ENCODE measurements at regions not wholly inside any gene's neighbourhood (a gene's known extent, or its start where the extent isn't known, plus 50 kb on each side); places are given as distances from the start of the nearest gene placed in this dataset.

DNA sequence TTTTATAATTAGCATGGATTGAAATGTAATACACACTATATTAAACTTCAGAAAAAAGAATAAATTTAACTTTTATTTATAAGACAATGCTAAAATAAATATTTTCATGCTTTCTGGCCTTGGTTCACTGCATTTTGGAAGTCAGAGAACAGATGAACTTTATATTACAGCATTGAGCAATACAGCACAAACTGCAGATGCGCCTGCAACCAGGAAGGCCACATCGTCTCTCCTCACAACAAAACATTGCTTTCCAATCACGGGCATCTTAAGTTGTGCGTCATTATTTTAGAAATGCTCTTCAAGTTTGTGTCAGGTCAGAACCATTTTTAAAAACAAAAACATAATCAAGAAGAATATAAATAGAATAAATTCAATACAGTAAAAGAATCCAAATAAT, 89.3 kb upstream of the CEP126 start:
- FAIRE-seq (no peak), DNase-seq (ENCODE audit: extremely low read depth in 1 of 4, low spot score in 3 of 4) (no peak), ATAC-seq (no peak)
- Histone ChIP-seq H3K4me1 (replicated peaks in 1 of 2; ENCODE audit: control insufficient read depth in 2 of 2, insufficient read depth in 2 of 2, low read length in 2 of 2) (no peaks in the 10 kb centered on the region), H3K79me2 (ENCODE audit: control insufficient read depth, insufficient read depth, low read length) (no peaks in the 10 kb centered on the region), H3K4me3 (no peak overlapping the region), H3K9me1 (ENCODE audit: control insufficient read depth, insufficient read depth, low read length) (no peaks in the 10 kb centered on the region), H4K20me1 (replicated peaks; ENCODE audit: control insufficient read depth, insufficient read depth, low read length) (no peaks in the 10 kb centered on the region), H3K27me3 (ENCODE audit: control insufficient read depth in 2 of 2, insufficient read depth in 2 of 2, low read length in 2 of 2) (no peaks in the 10 kb centered on the region), H3K9me3 (replicated peaks; ENCODE audit: control insufficient read depth, insufficient read depth, low read depth, low read length) (no peaks in the 10 kb centered on the region), H3K27ac (ENCODE audit: extremely low read depth, low read depth, low read length) (no peak overlapping the region), H3K9ac (ENCODE audit: insufficient read depth in 1 of 2, low read depth in 2 of 2, low read length in 2 of 2) (no peak overlapping the region), H3K4me2 (ENCODE audit: insufficient read depth, low read length) (no peak overlapping the region), H2AFZ (ENCODE audit: low read depth, low read length) (no peak overlapping the region), H3K36me3 (ENCODE audit: control insufficient read depth, insufficient read depth, low read length) (no peaks in the 10 kb centered on the region)
- no TSS peak for BruUV-seq (replicated peaks)
- WGBS (ENCODE audit: insufficient coverage, low coverage, missing lambda C conversion rate) = 0% methylated on average over 4 of the region's 4 CpGs
- POLR2A ChIA-PET = no interaction called here
- CTCF ChIA-PET (ENCODE audit: low intra/inter-chr PET ratio) = interaction anchor here (0.6 kb wide), 1 partner anchor 160 kb away, joined by 4 read pairs; no protein-coding TSS in a partner anchor
- in situ Hi-C loops (cut with MboI) (no loop called here), intact Hi-C loops (cut with micrococcal nuclease) (no loop called here)
- TF ChIP-seq FOSL1 (tag; conservative IDR thresholded peaks at IDR 0.05) (no peak), ARID1B (IDR thresholded peaks at IDR 0.05) (no peak), ETV1 (tag; conservative IDR thresholded peaks at IDR 0.05; ENCODE audit: low read depth) (no peak), ZNF174 (CRISPR knock-in tag; IDR thresholded peaks at IDR 0.05) (no peak), KLF13 (tag; IDR thresholded peaks at IDR 0.05; ENCODE audit: borderline replicate concordance, low read depth) (no peak), CBX5 (IDR thresholded peaks at IDR 0.05; ENCODE audit: borderline replicate concordance, low read depth) (no peak), NFATC3 (IDR thresholded peaks at IDR 0.05) (no peak), FOXA3 (CRISPR knock-in tag; conservative IDR thresholded peaks at IDR 0.05 in 1 of 2, IDR thresholded peaks at IDR 0.05 in 1 of 2) (no peak), NR1H2 (CRISPR knock-in tag; IDR thresholded peaks at IDR 0.05) (no peak), ZSCAN29 (IDR thresholded peaks at IDR 0.05) (no peak), RBFOX2 (IDR thresholded peaks at IDR 0.05; ENCODE audit: low read depth, low read length) (no peak), ZNF764 (CRISPR knock-in tag; IDR thresholded peaks at IDR 0.05; ENCODE audit: low read depth) (no peak), XRCC4 (IDR thresholded peaks at IDR 0.05; ENCODE audit: extremely low read depth, insufficient read depth, insufficient read length) (no peak)
- TF ChIP-seq, protein P1, sequence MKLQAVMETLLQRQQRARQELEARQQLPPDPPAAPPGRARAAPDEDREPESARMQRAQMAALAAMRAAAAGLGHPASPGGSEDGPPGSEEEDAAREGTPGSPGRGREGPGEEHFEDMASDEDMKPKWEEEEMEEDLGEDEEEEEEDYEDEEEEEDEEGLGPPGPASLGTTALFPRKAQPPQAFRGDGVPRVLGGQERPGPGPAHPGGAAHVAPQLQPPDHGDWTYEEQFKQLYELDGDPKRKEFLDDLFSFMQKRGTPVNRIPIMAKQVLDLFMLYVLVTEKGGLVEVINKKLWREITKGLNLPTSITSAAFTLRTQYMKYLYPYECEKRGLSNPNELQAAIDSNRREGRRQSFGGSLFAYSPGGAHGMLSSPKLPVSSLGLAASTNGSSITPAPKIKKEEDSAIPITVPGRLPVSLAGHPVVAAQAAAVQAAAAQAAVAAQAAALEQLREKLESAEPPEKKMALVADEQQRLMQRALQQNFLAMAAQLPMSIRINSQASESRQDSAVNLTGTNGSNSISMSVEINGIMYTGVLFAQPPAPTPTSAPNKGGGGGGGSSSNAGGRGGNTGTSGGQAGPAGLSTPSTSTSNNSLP (IDR thresholded peaks at IDR 0.05; ENCODE audit: borderline replicate concordance, low read depth, low read length) = no peak
- TF ChIP-seq, protein P2, sequence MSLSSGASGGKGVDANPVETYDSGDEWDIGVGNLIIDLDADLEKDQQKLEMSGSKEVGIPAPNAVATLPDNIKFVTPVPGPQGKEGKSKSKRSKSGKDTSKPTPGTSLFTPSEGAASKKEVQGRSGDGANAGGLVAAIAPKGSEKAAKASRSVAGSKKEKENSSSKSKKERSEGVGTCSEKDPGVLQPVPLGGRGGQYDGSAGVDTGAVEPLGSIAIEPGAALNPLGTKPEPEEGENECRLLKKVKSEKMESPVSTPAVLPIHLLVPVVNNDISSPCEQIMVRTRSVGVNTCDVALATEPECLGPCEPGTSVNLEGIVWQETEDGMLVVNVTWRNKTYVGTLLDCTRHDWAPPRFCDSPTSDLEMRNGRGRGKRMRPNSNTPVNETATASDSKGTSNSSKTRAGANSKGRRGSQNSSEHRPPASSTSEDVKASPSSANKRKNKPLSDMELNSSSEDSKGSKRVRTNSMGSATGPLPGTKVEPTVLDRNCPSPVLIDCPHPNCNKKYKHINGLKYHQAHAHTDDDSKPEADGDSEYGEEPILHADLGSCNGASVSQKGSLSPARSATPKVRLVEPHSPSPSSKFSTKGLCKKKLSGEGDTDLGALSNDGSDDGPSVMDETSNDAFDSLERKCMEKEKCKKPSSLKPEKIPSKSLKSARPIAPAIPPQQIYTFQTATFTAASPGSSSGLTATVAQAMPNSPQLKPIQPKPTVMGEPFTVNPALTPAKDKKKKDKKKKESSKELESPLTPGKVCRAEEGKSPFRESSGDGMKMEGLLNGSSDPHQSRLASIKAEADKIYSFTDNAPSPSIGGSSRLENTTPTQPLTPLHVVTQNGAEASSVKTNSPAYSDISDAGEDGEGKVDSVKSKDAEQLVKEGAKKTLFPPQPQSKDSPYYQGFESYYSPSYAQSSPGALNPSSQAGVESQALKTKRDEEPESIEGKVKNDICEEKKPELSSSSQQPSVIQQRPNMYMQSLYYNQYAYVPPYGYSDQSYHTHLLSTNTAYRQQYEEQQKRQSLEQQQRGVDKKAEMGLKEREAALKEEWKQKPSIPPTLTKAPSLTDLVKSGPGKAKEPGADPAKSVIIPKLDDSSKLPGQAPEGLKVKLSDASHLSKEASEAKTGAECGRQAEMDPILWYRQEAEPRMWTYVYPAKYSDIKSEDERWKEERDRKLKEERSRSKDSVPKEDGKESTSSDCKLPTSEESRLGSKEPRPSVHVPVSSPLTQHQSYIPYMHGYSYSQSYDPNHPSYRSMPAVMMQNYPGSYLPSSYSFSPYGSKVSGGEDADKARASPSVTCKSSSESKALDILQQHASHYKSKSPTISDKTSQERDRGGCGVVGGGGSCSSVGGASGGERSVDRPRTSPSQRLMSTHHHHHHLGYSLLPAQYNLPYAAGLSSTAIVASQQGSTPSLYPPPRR (CRISPR knock-in tag; IDR thresholded peaks at IDR 0.05; ENCODE audit: borderline replicate concordance) = no peak
- TF ChIP-seq, protein P3, sequence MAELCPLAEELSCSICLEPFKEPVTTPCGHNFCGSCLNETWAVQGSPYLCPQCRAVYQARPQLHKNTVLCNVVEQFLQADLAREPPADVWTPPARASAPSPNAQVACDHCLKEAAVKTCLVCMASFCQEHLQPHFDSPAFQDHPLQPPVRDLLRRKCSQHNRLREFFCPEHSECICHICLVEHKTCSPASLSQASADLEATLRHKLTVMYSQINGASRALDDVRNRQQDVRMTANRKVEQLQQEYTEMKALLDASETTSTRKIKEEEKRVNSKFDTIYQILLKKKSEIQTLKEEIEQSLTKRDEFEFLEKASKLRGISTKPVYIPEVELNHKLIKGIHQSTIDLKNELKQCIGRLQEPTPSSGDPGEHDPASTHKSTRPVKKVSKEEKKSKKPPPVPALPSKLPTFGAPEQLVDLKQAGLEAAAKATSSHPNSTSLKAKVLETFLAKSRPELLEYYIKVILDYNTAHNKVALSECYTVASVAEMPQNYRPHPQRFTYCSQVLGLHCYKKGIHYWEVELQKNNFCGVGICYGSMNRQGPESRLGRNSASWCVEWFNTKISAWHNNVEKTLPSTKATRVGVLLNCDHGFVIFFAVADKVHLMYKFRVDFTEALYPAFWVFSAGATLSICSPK (IDR thresholded peaks at IDR 0.05; ENCODE audit: borderline replicate concordance) = no peak

Measured in K562 (cell line).